ENCODE measurements at regions not wholly inside any gene's neighbourhood (a gene's known extent, or its start where the extent isn't known, plus 50 kb on each side); places are given as distances from the start of the nearest gene placed in this dataset.

DNA sequence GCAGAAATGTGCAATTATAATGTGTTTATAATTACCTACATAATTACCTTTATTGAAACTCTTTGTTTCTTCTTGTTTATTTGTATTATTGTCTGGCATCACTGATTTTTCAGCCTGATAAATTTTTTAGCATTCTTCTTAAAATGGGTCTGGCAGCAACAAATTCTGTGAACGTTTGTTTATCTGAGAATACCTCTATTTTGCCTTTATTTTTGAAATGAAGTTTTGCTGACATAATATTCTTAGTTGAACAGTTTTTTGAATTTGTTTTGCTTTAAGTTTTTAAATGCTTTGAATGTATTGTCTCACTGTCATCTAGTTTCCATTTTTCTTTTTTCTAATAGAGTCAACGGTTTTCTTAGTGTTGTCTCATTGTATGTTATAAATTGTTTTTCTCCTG, 1152.0 kb upstream of the CDH2 start:
- TF ChIP-seq, protein P1, sequence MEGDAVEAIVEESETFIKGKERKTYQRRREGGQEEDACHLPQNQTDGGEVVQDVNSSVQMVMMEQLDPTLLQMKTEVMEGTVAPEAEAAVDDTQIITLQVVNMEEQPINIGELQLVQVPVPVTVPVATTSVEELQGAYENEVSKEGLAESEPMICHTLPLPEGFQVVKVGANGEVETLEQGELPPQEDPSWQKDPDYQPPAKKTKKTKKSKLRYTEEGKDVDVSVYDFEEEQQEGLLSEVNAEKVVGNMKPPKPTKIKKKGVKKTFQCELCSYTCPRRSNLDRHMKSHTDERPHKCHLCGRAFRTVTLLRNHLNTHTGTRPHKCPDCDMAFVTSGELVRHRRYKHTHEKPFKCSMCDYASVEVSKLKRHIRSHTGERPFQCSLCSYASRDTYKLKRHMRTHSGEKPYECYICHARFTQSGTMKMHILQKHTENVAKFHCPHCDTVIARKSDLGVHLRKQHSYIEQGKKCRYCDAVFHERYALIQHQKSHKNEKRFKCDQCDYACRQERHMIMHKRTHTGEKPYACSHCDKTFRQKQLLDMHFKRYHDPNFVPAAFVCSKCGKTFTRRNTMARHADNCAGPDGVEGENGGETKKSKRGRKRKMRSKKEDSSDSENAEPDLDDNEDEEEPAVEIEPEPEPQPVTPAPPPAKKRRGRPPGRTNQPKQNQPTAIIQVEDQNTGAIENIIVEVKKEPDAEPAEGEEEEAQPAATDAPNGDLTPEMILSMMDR (IDR thresholded peaks at IDR 0.05; ENCODE audit: insufficient read depth, low read length): no peak
- TF ChIP-seq, protein P2, sequence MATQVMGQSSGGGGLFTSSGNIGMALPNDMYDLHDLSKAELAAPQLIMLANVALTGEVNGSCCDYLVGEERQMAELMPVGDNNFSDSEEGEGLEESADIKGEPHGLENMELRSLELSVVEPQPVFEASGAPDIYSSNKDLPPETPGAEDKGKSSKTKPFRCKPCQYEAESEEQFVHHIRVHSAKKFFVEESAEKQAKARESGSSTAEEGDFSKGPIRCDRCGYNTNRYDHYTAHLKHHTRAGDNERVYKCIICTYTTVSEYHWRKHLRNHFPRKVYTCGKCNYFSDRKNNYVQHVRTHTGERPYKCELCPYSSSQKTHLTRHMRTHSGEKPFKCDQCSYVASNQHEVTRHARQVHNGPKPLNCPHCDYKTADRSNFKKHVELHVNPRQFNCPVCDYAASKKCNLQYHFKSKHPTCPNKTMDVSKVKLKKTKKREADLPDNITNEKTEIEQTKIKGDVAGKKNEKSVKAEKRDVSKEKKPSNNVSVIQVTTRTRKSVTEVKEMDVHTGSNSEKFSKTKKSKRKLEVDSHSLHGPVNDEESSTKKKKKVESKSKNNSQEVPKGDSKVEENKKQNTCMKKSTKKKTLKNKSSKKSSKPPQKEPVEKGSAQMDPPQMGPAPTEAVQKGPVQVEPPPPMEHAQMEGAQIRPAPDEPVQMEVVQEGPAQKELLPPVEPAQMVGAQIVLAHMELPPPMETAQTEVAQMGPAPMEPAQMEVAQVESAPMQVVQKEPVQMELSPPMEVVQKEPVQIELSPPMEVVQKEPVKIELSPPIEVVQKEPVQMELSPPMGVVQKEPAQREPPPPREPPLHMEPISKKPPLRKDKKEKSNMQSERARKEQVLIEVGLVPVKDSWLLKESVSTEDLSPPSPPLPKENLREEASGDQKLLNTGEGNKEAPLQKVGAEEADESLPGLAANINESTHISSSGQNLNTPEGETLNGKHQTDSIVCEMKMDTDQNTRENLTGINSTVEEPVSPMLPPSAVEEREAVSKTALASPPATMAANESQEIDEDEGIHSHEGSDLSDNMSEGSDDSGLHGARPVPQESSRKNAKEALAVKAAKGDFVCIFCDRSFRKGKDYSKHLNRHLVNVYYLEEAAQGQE (IDR thresholded peaks at IDR 0.05; ENCODE audit: insufficient replicate concordance, low read depth): no peak
- TF ChIP-seq SPI1 (IDR thresholded peaks at IDR 0.05; ENCODE audit: borderline replicate concordance, low read depth) (no peak), GABPA (IDR thresholded peaks at IDR 0.05; ENCODE audit: low read depth) (no peak), POLR2AphosphoS5 (IDR thresholded peaks at IDR 0.05; ENCODE audit: low read depth) (no peak)

DNA sequence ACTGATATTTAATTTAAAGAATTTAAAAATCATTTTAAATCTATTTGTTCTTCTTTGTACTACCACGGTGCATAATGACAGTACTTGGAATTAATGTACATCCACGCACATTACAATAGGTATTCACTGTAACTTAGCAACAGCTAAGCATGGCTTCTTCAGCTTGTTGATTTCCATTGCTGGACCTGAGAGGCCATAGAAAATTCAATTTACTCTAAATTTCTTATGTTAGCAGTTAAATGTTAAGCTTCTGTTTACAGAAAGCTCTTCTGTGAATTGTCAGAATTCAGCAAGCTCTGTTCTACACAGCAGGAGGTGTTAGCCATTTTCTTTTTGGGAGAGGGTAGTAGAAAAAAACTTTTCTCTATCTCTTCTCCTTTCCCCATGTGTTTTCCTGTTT, 1149.3 kb upstream of the CDH2 start:
- no peak for DNase-seq (ENCODE audit: low read depth in 1 of 2, low spot score in 1 of 2)
- Histone ChIP-seq H3K27ac (replicated peaks) (no peak overlapping the region), H3K27me3 (ENCODE audit: insufficient read depth, poor library complexity, severe bottlenecking) (no peaks in the 10 kb centered on the region), H3K4me3 (replicated peaks; ENCODE audit: insufficient read depth, low read length) (no peak overlapping the region)
- TF ChIP-seq, protein P1 (IDR thresholded peaks at IDR 0.05; ENCODE audit: insufficient read depth, low read length): no peak
- TF ChIP-seq GABPA (IDR thresholded peaks at IDR 0.05; ENCODE audit: low read depth) (no peak), POLR2AphosphoS5 (IDR thresholded peaks at IDR 0.05; ENCODE audit: low read depth) (no peak), SPI1 (IDR thresholded peaks at IDR 0.05; ENCODE audit: borderline replicate concordance, low read depth) (no peak)
- TF ChIP-seq, protein P2 (IDR thresholded peaks at IDR 0.05; ENCODE audit: insufficient replicate concordance, low read depth): no peak

More for the DNA sequence above, 1152.0 kb upstream of the CDH2 start:
- Histone ChIP-seq H3K27ac (replicated peaks) (no peak overlapping the region), H3K4me3 (replicated peaks; ENCODE audit: insufficient read depth, low read length) (no peak overlapping the region), H3K27me3 (ENCODE audit: insufficient read depth, poor library complexity, severe bottlenecking) (no peaks in the 10 kb centered on the region)
- DNase-seq (ENCODE audit: low read depth in 1 of 2, low spot score in 1 of 2): no peak

DNA sequence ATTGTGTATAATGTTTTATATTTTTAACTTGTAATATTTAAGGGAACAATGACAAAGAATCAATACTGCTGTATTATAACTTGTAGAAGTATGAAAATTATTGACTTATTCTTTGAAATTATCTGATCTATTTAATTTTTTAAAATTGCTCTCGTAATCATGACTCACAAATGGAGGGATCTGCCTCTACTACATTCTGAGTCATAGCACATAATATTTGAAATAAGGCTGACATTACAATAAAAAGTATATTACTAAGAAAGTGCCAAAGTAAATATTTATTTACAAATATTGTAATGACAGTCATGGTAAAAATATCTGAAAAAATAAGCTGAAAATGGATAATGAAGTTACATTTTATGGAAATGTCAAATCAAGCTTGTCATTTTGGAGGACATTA, 1144.6 kb upstream of the CDH2 start:
- TF ChIP-seq GABPA (IDR thresholded peaks at IDR 0.05; ENCODE audit: low read depth) (no peak), POLR2AphosphoS5 (IDR thresholded peaks at IDR 0.05; ENCODE audit: low read depth) (no peak), SPI1 (IDR thresholded peaks at IDR 0.05; ENCODE audit: borderline replicate concordance, low read depth) (no peak)
- TF ChIP-seq, protein P2 (IDR thresholded peaks at IDR 0.05; ENCODE audit: insufficient replicate concordance, low read depth): no peak
- TF ChIP-seq, protein P1 (IDR thresholded peaks at IDR 0.05; ENCODE audit: insufficient read depth, low read length): no peak
- Histone ChIP-seq H3K4me3 (replicated peaks; ENCODE audit: insufficient read depth, low read length) (no peak overlapping the region), H3K27ac (replicated peaks) (no peak overlapping the region), H3K27me3 (ENCODE audit: insufficient read depth, poor library complexity, severe bottlenecking) (no peaks in the 10 kb centered on the region)
- no peak for DNase-seq (ENCODE audit: low read depth in 1 of 2, low spot score in 1 of 2)
